ENCODE measurements at regions not wholly inside any gene's neighbourhood (a gene's known extent, or its start where the extent isn't known, plus 50 kb on each side); places are given as distances from the start of the nearest gene placed in this dataset.

DNA sequence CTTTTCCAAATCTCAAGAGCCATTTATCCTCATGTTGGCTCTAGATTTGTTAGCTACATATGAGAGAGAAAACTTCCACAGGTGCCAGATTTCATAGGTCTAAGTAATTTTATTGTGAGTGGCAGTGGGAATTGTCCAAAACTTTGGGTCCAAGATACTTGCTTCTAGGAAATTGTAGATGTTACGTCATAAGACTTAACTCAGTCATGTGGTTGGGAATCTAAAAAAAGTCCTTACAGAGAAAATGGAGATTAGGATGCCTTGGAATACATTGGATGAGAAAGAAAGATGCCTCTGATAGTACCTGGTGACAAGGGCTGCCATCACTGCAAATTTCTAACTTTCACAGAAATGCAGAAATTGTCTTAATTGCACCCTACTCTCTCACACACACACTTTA, 506.5 kb downstream of the C4orf33 start:
- Histone ChIP-seq H3K4me3 (ENCODE audit: low read length) (no peak overlapping the region), H3K4me1 (ENCODE audit: insufficient read depth, low read length) (no peaks in the 10 kb centered on the region), H3K9me3 (ENCODE audit: control insufficient read depth in 1 of 2, insufficient read depth in 1 of 2, low read length in 2 of 2) (no peaks in the 10 kb centered on the region), H3K36me3 (ENCODE audit: insufficient read depth, low read length) (no peaks in the 10 kb centered on the region), H3K27ac (ENCODE audit: low read depth in 1 of 2, low read length in 2 of 2) (no peak overlapping the region), H3K27me3 (ENCODE audit: control insufficient read depth in 1 of 2, insufficient read depth in 2 of 2, low read length in 2 of 2) (no peaks in the 10 kb centered on the region)
- H3K27me3 Mint-ChIP-seq: no peaks in the 10 kb centered on the region
- ATAC-seq (ENCODE audit: poor library complexity) (no peak), DNase-seq (no peak)
- H3K27ac Mint-ChIP-seq: no peak overlapping the region
- POLR2A ChIA-PET: no interaction called here
- intact Hi-C loops (cut with DNase I, micrococcal nuclease): no loop called here
- H3K4me3 Mint-ChIP-seq: no peak overlapping the region
- no peaks in the 10 kb centered on the region for H3K4me1 Mint-ChIP-seq (ENCODE audit: low read depth)
- no peaks in the 10 kb centered on the region for H3K9me3 Mint-ChIP-seq
- no peaks in the 10 kb centered on the region for H3K36me3 Mint-ChIP-seq (ENCODE audit: low read depth)
- TF ChIP-seq, protein P1, sequence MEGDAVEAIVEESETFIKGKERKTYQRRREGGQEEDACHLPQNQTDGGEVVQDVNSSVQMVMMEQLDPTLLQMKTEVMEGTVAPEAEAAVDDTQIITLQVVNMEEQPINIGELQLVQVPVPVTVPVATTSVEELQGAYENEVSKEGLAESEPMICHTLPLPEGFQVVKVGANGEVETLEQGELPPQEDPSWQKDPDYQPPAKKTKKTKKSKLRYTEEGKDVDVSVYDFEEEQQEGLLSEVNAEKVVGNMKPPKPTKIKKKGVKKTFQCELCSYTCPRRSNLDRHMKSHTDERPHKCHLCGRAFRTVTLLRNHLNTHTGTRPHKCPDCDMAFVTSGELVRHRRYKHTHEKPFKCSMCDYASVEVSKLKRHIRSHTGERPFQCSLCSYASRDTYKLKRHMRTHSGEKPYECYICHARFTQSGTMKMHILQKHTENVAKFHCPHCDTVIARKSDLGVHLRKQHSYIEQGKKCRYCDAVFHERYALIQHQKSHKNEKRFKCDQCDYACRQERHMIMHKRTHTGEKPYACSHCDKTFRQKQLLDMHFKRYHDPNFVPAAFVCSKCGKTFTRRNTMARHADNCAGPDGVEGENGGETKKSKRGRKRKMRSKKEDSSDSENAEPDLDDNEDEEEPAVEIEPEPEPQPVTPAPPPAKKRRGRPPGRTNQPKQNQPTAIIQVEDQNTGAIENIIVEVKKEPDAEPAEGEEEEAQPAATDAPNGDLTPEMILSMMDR (IDR thresholded peaks at IDR 0.05): no peak
- CTCF ChIA-PET: no interaction called here

DNA sequence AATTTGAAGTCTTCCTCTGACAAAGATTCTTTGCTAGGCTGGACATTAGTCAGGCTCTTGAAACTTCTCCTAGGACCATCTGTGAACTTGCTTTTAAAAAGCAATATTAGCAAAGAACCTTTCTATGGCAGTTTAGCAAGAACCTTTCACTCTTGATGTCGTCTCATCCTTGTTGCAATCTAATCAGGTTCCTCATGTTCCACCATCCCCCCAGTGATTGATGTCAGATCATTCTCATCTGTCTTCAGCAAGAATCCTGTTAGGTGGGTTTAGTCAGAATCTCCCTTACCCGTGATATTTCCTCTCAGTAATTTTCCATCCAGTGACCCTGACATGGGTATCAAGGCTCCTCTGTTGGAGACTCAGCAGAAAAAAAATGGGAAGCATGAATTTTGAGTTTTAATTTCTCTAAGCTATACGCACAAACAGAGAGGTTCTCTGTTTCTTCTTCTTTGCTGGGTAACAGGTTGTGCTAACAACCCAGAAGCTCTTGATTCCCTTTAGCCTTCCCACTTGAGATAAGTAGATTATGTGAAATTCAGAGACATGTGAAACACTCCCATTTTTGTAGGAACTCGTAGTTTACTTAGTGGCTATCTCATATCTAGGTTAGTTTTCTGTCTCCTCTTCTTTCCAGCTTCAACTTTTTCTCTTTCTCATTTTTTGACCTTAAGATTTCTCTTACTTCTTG, 507.4 kb downstream of the C4orf33 start:
- Histone ChIP-seq H3K4me1 (ENCODE audit: insufficient read depth, low read length) (no peaks in the 10 kb centered on the region), H3K9me3 (ENCODE audit: control insufficient read depth in 1 of 2, insufficient read depth in 1 of 2, low read length in 2 of 2) (no peaks in the 10 kb centered on the region), H3K27ac (ENCODE audit: low read depth in 1 of 2, low read length in 2 of 2) (no peak overlapping the region), H3K36me3 (ENCODE audit: insufficient read depth, low read length) (no peaks in the 10 kb centered on the region), H3K4me3 (ENCODE audit: low read length) (no peak overlapping the region), H3K27me3 (ENCODE audit: control insufficient read depth in 1 of 2, insufficient read depth in 2 of 2, low read length in 2 of 2) (no peaks in the 10 kb centered on the region)
- no peak overlapping the region for H3K27ac Mint-ChIP-seq
- intact Hi-C loops (cut with DNase I, micrococcal nuclease): no loop called here
- no peaks in the 10 kb centered on the region for H3K9me3 Mint-ChIP-seq
- ATAC-seq (ENCODE audit: poor library complexity) (no peak), DNase-seq (no peak)
- no peaks in the 10 kb centered on the region for H3K27me3 Mint-ChIP-seq
- TF ChIP-seq, protein P1 (IDR thresholded peaks at IDR 0.05): no peak
- H3K4me3 Mint-ChIP-seq: no peak overlapping the region
- POLR2A ChIA-PET: no interaction called here
- H3K4me1 Mint-ChIP-seq (ENCODE audit: low read depth): no peaks in the 10 kb centered on the region
- CTCF ChIA-PET: interaction anchor here (0.7 kb wide), 1 partner anchor 185 kb away, joined by 3 read pairs; no protein-coding TSS in a partner anchor
- H3K36me3 Mint-ChIP-seq (ENCODE audit: low read depth): no peaks in the 10 kb centered on the region

DNA sequence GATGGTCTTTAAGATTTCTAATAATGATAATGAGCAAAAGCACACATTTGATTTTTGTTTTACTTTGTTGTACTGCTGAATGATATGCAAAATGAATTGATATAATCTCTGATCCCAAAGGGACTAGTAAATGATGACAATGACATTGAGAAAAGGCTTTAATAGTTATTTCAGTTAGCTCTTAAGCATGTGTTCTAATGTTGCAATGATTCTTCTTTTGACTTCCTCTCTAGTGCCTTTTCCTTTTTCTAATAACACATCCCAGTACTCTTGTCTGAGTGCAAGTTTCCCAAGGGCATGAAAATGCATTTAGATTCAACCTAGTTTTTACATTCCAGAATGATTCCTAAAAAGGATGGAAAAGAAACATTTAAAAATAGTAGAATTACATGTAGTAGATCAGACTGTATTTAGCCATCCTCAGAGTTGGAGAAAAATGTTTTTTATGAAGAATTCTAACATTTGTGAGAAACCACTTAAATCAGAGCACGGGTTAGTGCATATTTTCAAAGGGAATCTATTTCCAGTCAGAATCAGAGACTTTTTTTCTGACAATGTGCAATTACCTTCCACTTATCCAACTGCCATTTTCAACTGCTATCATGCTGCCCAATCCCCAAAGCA, 508.8 kb downstream of the C4orf33 start:
- no peaks in the 10 kb centered on the region for H3K36me3 ChIP-seq (ENCODE audit: insufficient read depth, low read length)
- H3K27me3 ChIP-seq (ENCODE audit: control insufficient read depth in 1 of 2, insufficient read depth in 2 of 2, low read length in 2 of 2): no peaks in the 10 kb centered on the region
- Mint-ChIP-seq H3K36me3 (ENCODE audit: low read depth) (no peaks in the 10 kb centered on the region), H3K9me3 (no peaks in the 10 kb centered on the region), H3K27ac (no peak overlapping the region), H3K4me1 (ENCODE audit: low read depth) (no peaks in the 10 kb centered on the region), H3K4me3 (no peak overlapping the region), H3K27me3 (no peaks in the 10 kb centered on the region)
- POLR2A ChIA-PET: no interaction called here
- no peak for ATAC-seq (ENCODE audit: poor library complexity)
- H3K27ac ChIP-seq (ENCODE audit: low read depth in 1 of 2, low read length in 2 of 2): no peak overlapping the region
- no peak overlapping the region for H3K4me3 ChIP-seq (ENCODE audit: low read length)
- intact Hi-C loops (cut with DNase I, micrococcal nuclease): no loop called here
- H3K4me1 ChIP-seq (ENCODE audit: insufficient read depth, low read length): no peaks in the 10 kb centered on the region
- TF ChIP-seq, protein P1 (IDR thresholded peaks at IDR 0.05): no peak
- DNase-seq: no peak
- CTCF ChIA-PET: no interaction called here
- no peaks in the 10 kb centered on the region for H3K9me3 ChIP-seq (ENCODE audit: control insufficient read depth in 1 of 2, insufficient read depth in 1 of 2, low read length in 2 of 2)

Measured in CD4-positive, alpha-beta T cell (primary cell).